Neural progenitor cell (in vitro differentiated cells): ENCODE measurements at regions not wholly inside any gene's neighbourhood (a gene's known extent, or its start where the extent isn't known, plus 50 kb on each side); places are given as distances from the start of the nearest gene placed in this dataset.

Experiments
- DNase-seq: peaks from one replicate; pipeline ENCODE4 v3.0.0-alpha.2; 2016; ENCODE audit warnings: low spot score
- H2AFZ ChIP-seq: fragments of 200-600 bp; sonication (generic); replicated peaks from 2 replicates; pipeline ENCODE4 v1.6.1; 2016; ENCODE audit warnings: antibody characterized with exemption
- H3F3A ChIP-seq: fragments of 200-600 bp; sonication (generic); 2 replicates; pipeline ENCODE4 v1.6.1; 2016; ENCODE audit warnings: antibody characterized with exemption, low read depth
- H3K27ac ChIP-seq: fragments of 200-600 bp; sonication (generic); 2 replicates; pipeline ENCODE4 v1.5.1; 2016; ENCODE audit warnings: mild to moderate bottlenecking
- H3K27me3 ChIP-seq: fragments of 200-600 bp; sonication (generic); 2 replicates; pipeline ENCODE4 v1.6.1; 2016; ENCODE audit warnings: mild to moderate bottlenecking, moderate library complexity
- H3K36me3 ChIP-seq: fragments of 200-600 bp; sonication (generic); 2 replicates; pipeline ENCODE4 v1.5.1; 2016
- H3K4me1 ChIP-seq: fragments of 200-600 bp; sonication (generic); 2 replicates; pipeline ENCODE4 v1.6.1; 2016; ENCODE audit warnings: mixed run types
- H3K4me2 ChIP-seq: fragments of 200-600 bp; sonication (generic); 2 replicates; pipeline ENCODE4 v1.6.1; 2016
- H3K4me3 ChIP-seq: fragments of 200-600 bp; sonication (generic); 2 replicates; pipeline ENCODE4 v1.5.1; 2016
- H3K79me2 ChIP-seq: fragments of 200-600 bp; sonication (generic); 2 replicates; pipeline ENCODE4 v1.6.1; 2016; ENCODE audit warnings: low read depth
- H3K9ac ChIP-seq: fragments of 200-600 bp; sonication (generic); 2 replicates; pipeline ENCODE4 v1.6.1; 2016
- H3K9me3 ChIP-seq: fragments of 200-600 bp; sonication (generic); 2 replicates; pipeline ENCODE4 v1.5.1; 2016; ENCODE audit warnings: low read depth
- H4K20me1 ChIP-seq: fragments of 200-600 bp; sonication (generic); 2 replicates; pipeline ENCODE4 v1.6.1; 2016; ENCODE audit warnings: low read depth
- H3K27ac Mint-ChIP-seq: 3 replicates; pipeline ENCODE4 v1.8.0; 2021; ENCODE audit warnings: mixed read lengths
- H3K27me3 Mint-ChIP-seq: 2 replicates; pipeline ENCODE4 v1.8.0; 2022; ENCODE audit warnings: low read depth, mild to moderate bottlenecking, inconsistent platforms, moderate library complexity, mixed read lengths; ENCODE audit not compliant: insufficient read depth
- H3K36me3 Mint-ChIP-seq: 3 replicates; pipeline ENCODE4 v1.8.0; 2021; ENCODE audit warnings: mixed read lengths
- H3K4me1 Mint-ChIP-seq: 3 replicates; pipeline ENCODE4 v1.8.0; 2021; ENCODE audit warnings: mixed read lengths
- H3K4me3 Mint-ChIP-seq: 3 replicates; pipeline ENCODE4 v1.8.0; 2021; ENCODE audit warnings: mild to moderate bottlenecking, moderate library complexity, mixed read lengths
- H3K9me3 Mint-ChIP-seq: 3 replicates; pipeline ENCODE4 v1.8.0; 2020; ENCODE audit warnings: mixed read lengths
- CTCF ChIP-seq: fragments of 200-600 bp; sonication (generic); IDR thresholded peaks from 2 replicates; pipeline ENCODE4 v1.5.1; 2017; ENCODE audit warnings: antibody characterized with exemption, mild to moderate bottlenecking
- EZH2 ChIP-seq: fragments of 200-600 bp; sonication (generic); IDR thresholded peaks from 2 replicates; pipeline ENCODE4 v1.6.1; 2017; ENCODE audit warnings: antibody characterized with exemption, mild to moderate bottlenecking, moderate library complexity
- EZH2phosphoT487 ChIP-seq: fragments of 200-600 bp; sonication (generic); IDR thresholded peaks from 2 replicates; pipeline ENCODE4 v1.6.1; 2017; ENCODE audit warnings: antibody characterized with exemption

DNA sequence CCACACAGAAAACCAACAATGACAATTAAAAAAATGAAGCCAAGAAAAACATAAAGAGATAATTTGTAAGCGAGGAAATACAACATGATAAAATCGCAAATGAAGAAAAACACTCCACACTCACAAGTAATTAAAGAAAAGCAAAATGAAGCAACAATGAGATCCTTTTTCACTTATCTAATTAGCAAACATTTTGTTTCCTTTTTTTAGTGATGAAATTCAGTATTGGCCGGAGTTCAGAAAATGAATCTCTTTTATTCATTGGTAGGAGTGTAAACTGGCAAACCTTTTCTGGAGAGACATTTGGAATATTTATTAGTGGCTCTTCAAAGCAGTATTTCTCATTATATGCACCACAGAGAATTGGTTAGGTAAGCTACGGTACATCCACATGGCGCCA, 70.6 kb upstream of the POMP start:
- Mint-ChIP-seq H3K36me3 (no peaks in the 10 kb centered on the region), H3K4me1 (no peaks in the 10 kb centered on the region)

DNA sequence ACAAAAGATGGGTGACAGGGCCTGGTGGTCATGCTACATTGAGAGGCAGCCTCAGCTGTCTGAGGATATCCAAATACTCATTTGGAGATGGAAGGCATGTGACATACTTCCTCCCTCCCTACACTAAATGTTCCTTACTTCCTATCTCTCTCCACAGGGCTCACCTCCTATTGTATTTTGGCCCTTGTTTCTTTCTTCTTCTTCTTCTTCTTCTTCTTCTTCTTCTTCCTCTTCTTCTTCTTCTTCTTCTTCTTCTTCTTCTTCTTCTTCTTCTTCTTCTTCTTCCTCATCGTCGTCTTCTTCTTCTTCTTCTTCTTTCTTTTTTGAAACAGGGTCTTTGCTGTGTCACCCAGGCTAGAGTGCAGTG, 71.8 kb upstream of the POMP start:
- no peak overlapping the region for H3K4me3 ChIP-seq
- peaks cover 5% of the 10 kb centered on the region for H3K4me1 ChIP-seq
- Mint-ChIP-seq H3K27me3 (peaks cover 2% of the 10 kb centered on the region), H3K36me3 (no peaks in the 10 kb centered on the region), H3K4me3 (no peak overlapping the region), H3K27ac (no peak overlapping the region), H3K9me3 (no peaks in the 10 kb centered on the region), H3K4me1 (peaks cover 7% of the 10 kb centered on the region)
- DNase-seq: no peak
- no peaks in the 10 kb centered on the region for H3F3A ChIP-seq
- H3K79me2 ChIP-seq: no peaks in the 10 kb centered on the region
- H4K20me1 ChIP-seq: no peaks in the 10 kb centered on the region
- no peak overlapping the region for H2AFZ ChIP-seq
- no peaks in the 10 kb centered on the region for H3K9me3 ChIP-seq
- H3K27ac ChIP-seq: no peak overlapping the region
- TF ChIP-seq CTCF (no peak), EZH2 (no peak)
- no peaks in the 10 kb centered on the region for H3K36me3 ChIP-seq
- no peak overlapping the region for H3K4me2 ChIP-seq
- no peaks in the 10 kb centered on the region for H3K27me3 ChIP-seq
- H3K9ac ChIP-seq: no peak overlapping the region

More for the DNA sequence above, 70.6 kb upstream of the POMP start:
- Mint-ChIP-seq H3K9me3 (no peaks in the 10 kb centered on the region), H3K4me3 (no peak overlapping the region), H3K27me3 (peaks cover 2% of the 10 kb centered on the region), H3K27ac (no peak overlapping the region)
- no peaks in the 10 kb centered on the region for H3F3A ChIP-seq
- H3K4me1 ChIP-seq: peaks cover 5% of the 10 kb centered on the region
- no peak for TF ChIP-seq EZH2phosphoT487
- TF ChIP-seq EZH2: no peak
- no peak for TF ChIP-seq CTCF
- no peaks in the 10 kb centered on the region for H4K20me1 ChIP-seq
- no peaks in the 10 kb centered on the region for H3K79me2 ChIP-seq
- no peak overlapping the region for H3K27ac ChIP-seq
- H2AFZ ChIP-seq: no peak overlapping the region
- H3K36me3 ChIP-seq: no peaks in the 10 kb centered on the region
- H3K9ac ChIP-seq: no peak overlapping the region
- no peak overlapping the region for H3K4me3 ChIP-seq
- no peak overlapping the region for H3K4me2 ChIP-seq
- no peak for DNase-seq
- H3K9me3 ChIP-seq: no peaks in the 10 kb centered on the region
- H3K27me3 ChIP-seq: no peaks in the 10 kb centered on the region

DNA sequence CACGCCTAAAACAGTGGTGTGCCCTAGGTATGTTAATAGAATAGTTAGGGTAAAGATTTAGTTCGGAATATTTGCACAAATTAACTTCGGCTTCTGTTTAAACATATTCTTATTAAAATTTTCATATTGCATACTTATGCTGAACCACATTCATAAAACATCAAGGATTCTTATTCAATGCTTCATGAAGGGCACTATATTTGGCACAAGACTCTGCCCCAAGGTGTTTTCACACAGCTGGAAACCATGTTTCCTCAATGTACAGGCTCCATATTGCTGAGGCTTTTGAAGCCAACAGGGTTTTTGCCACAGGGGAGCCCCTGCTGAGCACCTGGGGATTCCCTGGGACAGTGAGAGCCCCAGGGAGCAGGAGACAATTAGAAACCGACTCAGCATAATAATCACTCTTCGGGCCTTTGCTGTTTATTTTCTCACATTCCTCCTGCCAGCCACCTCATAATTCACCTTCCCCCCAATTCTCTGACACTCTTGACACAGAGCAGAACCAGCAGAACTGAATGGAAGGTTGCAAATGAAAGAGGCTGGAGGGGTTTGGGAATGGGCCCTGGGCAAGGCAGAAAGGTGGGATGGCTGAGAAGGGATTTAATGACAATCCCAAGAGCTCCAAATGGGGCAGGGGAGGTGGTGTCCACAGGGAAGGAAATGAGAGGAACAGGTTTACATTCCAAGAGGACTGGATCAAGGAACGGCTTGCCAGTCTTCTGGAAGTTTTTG, 72.3 kb upstream of the POMP start:
- H3K9me3 Mint-ChIP-seq: no peaks in the 10 kb centered on the region
- DNase-seq: no peak
- H3K4me1 ChIP-seq: peaks cover 5% of the 10 kb centered on the region
- no peaks in the 10 kb centered on the region for H3K27me3 ChIP-seq
- no peak overlapping the region for H3K27ac Mint-ChIP-seq
- no peaks in the 10 kb centered on the region for H3K36me3 ChIP-seq
- H3K36me3 Mint-ChIP-seq: no peaks in the 10 kb centered on the region
- TF ChIP-seq EZH2phosphoT487 (no peak), CTCF (no peak), EZH2 (no peak)
- no peak overlapping the region for H3K4me3 ChIP-seq
- H3K4me2 ChIP-seq: no peak overlapping the region
- no peak overlapping the region for H2AFZ ChIP-seq
- peaks cover 7% of the 10 kb centered on the region for H3K4me1 Mint-ChIP-seq
- no peak overlapping the region for H3K4me3 Mint-ChIP-seq
- no peaks in the 10 kb centered on the region for H3K9me3 ChIP-seq
- H3K9ac ChIP-seq: no peak overlapping the region
- no peak overlapping the region for H3K27ac ChIP-seq
- peaks cover 2% of the 10 kb centered on the region for H3K27me3 Mint-ChIP-seq
- H3F3A ChIP-seq: no peaks in the 10 kb centered on the region
- no peaks in the 10 kb centered on the region for H3K79me2 ChIP-seq
- no peaks in the 10 kb centered on the region for H4K20me1 ChIP-seq
